Mesenchymal stem cell (in vitro differentiated cells and primary cell): ENCODE measurements at regions not wholly inside any gene's neighbourhood (a gene's known extent, or its start where the extent isn't known, plus 50 kb on each side); places are given as distances from the start of the nearest gene placed in this dataset.

ENCODE experiments used
- DNase-seq: peaks from one replicate; pipeline ENCODE4 v3.0.0-alpha.2; 2013
- H2AFZ ChIP-seq: one replicate; pipeline ENCODE4 v1.6.1; 2013; ENCODE audit warnings: low read depth, mild to moderate bottlenecking, control low read depth, inconsistent platforms, low read length, moderate library complexity
- H2AK5ac ChIP-seq: 2 replicates; pipeline ENCODE4 v1.6.1; 2013; ENCODE audit warnings: low read length, moderate library complexity, mild to moderate bottlenecking, inconsistent platforms; ENCODE audit not compliant: severe bottlenecking
- H2BK120ac ChIP-seq: one replicate; pipeline ENCODE4 v1.6.1; 2013; ENCODE audit warnings: low read depth, mild to moderate bottlenecking, inconsistent platforms, low read length, moderate library complexity
- H2BK12ac ChIP-seq, 2 experiments: one replicate each; pipeline ENCODE4 v1.6.1; 2013; ENCODE audit warnings: inconsistent platforms in 2 of 2, low read length in 2 of 2, mild to moderate bottlenecking in 2 of 2, moderate library complexity in 2 of 2, control low read depth in 1 of 2
- H2BK15ac ChIP-seq: one replicate; pipeline ENCODE4 v1.6.1; 2013; ENCODE audit warnings: mild to moderate bottlenecking, low read depth, inconsistent platforms; ENCODE audit not compliant: poor library complexity, severe bottlenecking
- H2BK5ac ChIP-seq: 2 replicates; pipeline ENCODE4 v1.6.1; 2013; ENCODE audit warnings: low read depth, mild to moderate bottlenecking, low read length, control low read depth, inconsistent platforms; ENCODE audit not compliant: poor library complexity, severe bottlenecking
- H3K14ac ChIP-seq, 2 experiments: one replicate each; pipeline ENCODE4 v1.6.1; 2013; ENCODE audit warnings: inconsistent platforms in 2 of 2, low read length in 2 of 2, control low read depth in 1 of 2, mild to moderate bottlenecking in 1 of 2, moderate library complexity in 1 of 2
- H3K18ac ChIP-seq, 2 experiments: one replicate each; pipeline ENCODE4 v1.6.1; 2013; ENCODE audit warnings: inconsistent platforms in 2 of 2, low read length in 2 of 2, control low read depth in 1 of 2, low read depth in 1 of 2, mild to moderate bottlenecking in 1 of 2
- H3K23ac ChIP-seq, 2 experiments: one replicate each; pipeline ENCODE4 v1.6.1; 2013; ENCODE audit warnings: inconsistent platforms in 2 of 2, low read length in 2 of 2, mild to moderate bottlenecking in 2 of 2, moderate library complexity in 2 of 2, control low read depth in 1 of 2
- H3K27ac ChIP-seq: 2 replicates; pipeline ENCODE4 v1.5.1; 2013; ENCODE audit warnings: mild to moderate bottlenecking, moderate library complexity, low read length, control low read depth, inconsistent platforms; ENCODE audit not compliant: poor library complexity, severe bottlenecking
- H3K27me3 ChIP-seq, 2 experiments: 2 replicates each; pipeline versions ENCODE4 v1.6.1 to v1.7.0; 2013; ENCODE audit warnings: low read length in 2 of 2, mild to moderate bottlenecking in 2 of 2, moderate library complexity in 2 of 2, control low read depth in 1 of 2, inconsistent platforms in 1 of 2; ENCODE audit not compliant: control insufficient read depth in 1 of 2, insufficient read depth in 1 of 2
- H3K36me3 ChIP-seq, 2 experiments: 2 replicates each; pipeline versions ENCODE4 v1.6.1 to v1.7.0; 2013; ENCODE audit warnings: low read length in 2 of 2, control low read depth in 1 of 2, inconsistent platforms in 1 of 2, low read depth in 1 of 2, mild to moderate bottlenecking in 1 of 2; ENCODE audit not compliant: insufficient read depth in 2 of 2, control insufficient read depth in 1 of 2
- H3K4ac ChIP-seq, 2 experiments: one replicate each; pipeline ENCODE4 v1.6.1; 2013; ENCODE audit warnings: inconsistent platforms in 2 of 2, low read length in 2 of 2, mild to moderate bottlenecking in 2 of 2, moderate library complexity in 2 of 2, control low read depth in 1 of 2, low read depth in 1 of 2
- H3K4me1 ChIP-seq: 2 replicates; pipeline ENCODE4 v1.6.1; 2013; ENCODE audit warnings: low read depth, low read length, control low read depth; ENCODE audit not compliant: control insufficient read depth, insufficient read depth
- H3K4me2 ChIP-seq: 2 replicates; pipeline ENCODE4 v1.6.1; 2013; ENCODE audit warnings: low read length, mild to moderate bottlenecking, inconsistent platforms; ENCODE audit not compliant: poor library complexity, severe bottlenecking
- H3K4me3 ChIP-seq, 2 experiments: 2 replicates each; pipeline versions ENCODE4 v1.5.1 to v1.7.0; 2013; ENCODE audit warnings: low read length in 2 of 2, mild to moderate bottlenecking in 2 of 2, control low read depth in 1 of 2, low read depth in 1 of 2; ENCODE audit not compliant: insufficient read depth in 1 of 2
- H3K79me1 ChIP-seq: replicated peaks from 2 replicates; pipeline ENCODE4 v1.6.1; 2013; ENCODE audit warnings: mild to moderate bottlenecking, control low read depth, low read length, inconsistent platforms; ENCODE audit not compliant: poor library complexity, severe bottlenecking
- H3K9ac ChIP-seq: 2 replicates; pipeline ENCODE4 v1.7.0; 2013; ENCODE audit warnings: mild to moderate bottlenecking, low read length, moderate library complexity
- H3K9me3 ChIP-seq: 2 replicates; pipeline ENCODE4 v1.7.0; 2013; ENCODE audit warnings: mild to moderate bottlenecking, low read length; ENCODE audit not compliant: control insufficient read depth
- H4K8ac ChIP-seq: one replicate; pipeline ENCODE4 v1.6.1; 2013; ENCODE audit warnings: inconsistent platforms, mild to moderate bottlenecking, low read length, moderate library complexity
- H4K91ac ChIP-seq: one replicate; pipeline ENCODE4 v1.6.1; 2013; ENCODE audit warnings: mild to moderate bottlenecking, low read length, inconsistent platforms
- WGBS: methylation state at CpG from one replicate; pipeline ENCODE4 v1.1.7; 2013; ENCODE audit warnings: mixed read lengths; 5-methylcytosine and 5-hydroxymethylcytosine counted together

GRCh38 chr19:32208060-32208459 lies 137.3 kb upstream of the ZNF507 start:
- H3K14ac ChIP-seq: no peak overlapping the region
- no peak overlapping the region for H2AFZ ChIP-seq
- no peak overlapping the region for H4K91ac ChIP-seq
- H3K9me3 ChIP-seq: peaks cover 22% of the 10 kb centered on the region
- H2BK15ac ChIP-seq: no peak overlapping the region
- H3K4ac ChIP-seq: no peak overlapping the region
- no peak overlapping the region for H2BK5ac ChIP-seq
- no peak overlapping the region for H2BK12ac ChIP-seq
- H3K9ac ChIP-seq: no peak overlapping the region
- H2BK120ac ChIP-seq: no peak overlapping the region
- DNase-seq: no peak
- no peak overlapping the region for H3K18ac ChIP-seq
- H3K23ac ChIP-seq: no peak overlapping the region
- no peaks in the 10 kb centered on the region for H3K4me1 ChIP-seq
- H3K4me3 ChIP-seq: no peak overlapping the region
- no peak overlapping the region for H3K4me2 ChIP-seq
- H2AK5ac ChIP-seq: no peak overlapping the region
- no peaks in the 10 kb centered on the region for H3K36me3 ChIP-seq
- no peak overlapping the region for H4K8ac ChIP-seq
- H3K27me3 ChIP-seq: no peaks in the 10 kb centered on the region
- 33% methylated on average over 1 of the region's 1 CpG for WGBS
- H3K27ac ChIP-seq: no peak overlapping the region
- H3K79me1 ChIP-seq: no peaks in the 10 kb centered on the region

- H3K4me2 ChIP-seq: no peak overlapping the region
- H3K23ac ChIP-seq: no peak overlapping the region
- no peaks in the 10 kb centered on the region for H3K79me1 ChIP-seq
- no peak overlapping the region for H3K14ac ChIP-seq
- H2BK15ac ChIP-seq: no peak overlapping the region
- no peak overlapping the region for H3K9ac ChIP-seq
- no peak overlapping the region for H2BK120ac ChIP-seq
- no peak overlapping the region for H2BK12ac ChIP-seq
- H3K9me3 ChIP-seq: peaks cover 6% of the 10 kb centered on the region
- DNase-seq: no peak
- peaks cover 19 to 36% of the 10 kb centered on the region in 2 experiments for H3K27me3 ChIP-seq
- no peak overlapping the region for H4K8ac ChIP-seq
- H3K27ac ChIP-seq: no peak overlapping the region
- no peaks in the 10 kb centered on the region for H3K36me3 ChIP-seq
- H3K4me1 ChIP-seq: peaks cover 5% of the 10 kb centered on the region
- no peak overlapping the region for H2BK5ac ChIP-seq
- H4K91ac ChIP-seq: no peak overlapping the region
- H3K4ac ChIP-seq: no peak overlapping the region
- H3K4me3 ChIP-seq: no peak overlapping the region
- WGBS: 64% methylated on average over 2 of the region's 3 CpGs
- no peak overlapping the region for H2AK5ac ChIP-seq
- no peak overlapping the region for H3K18ac ChIP-seq
- H2AFZ ChIP-seq: no peak overlapping the region
Observed at GRCh38 chr19:32219392-32219791, 126.0 kb upstream of the ZNF507 start.

DNA sequence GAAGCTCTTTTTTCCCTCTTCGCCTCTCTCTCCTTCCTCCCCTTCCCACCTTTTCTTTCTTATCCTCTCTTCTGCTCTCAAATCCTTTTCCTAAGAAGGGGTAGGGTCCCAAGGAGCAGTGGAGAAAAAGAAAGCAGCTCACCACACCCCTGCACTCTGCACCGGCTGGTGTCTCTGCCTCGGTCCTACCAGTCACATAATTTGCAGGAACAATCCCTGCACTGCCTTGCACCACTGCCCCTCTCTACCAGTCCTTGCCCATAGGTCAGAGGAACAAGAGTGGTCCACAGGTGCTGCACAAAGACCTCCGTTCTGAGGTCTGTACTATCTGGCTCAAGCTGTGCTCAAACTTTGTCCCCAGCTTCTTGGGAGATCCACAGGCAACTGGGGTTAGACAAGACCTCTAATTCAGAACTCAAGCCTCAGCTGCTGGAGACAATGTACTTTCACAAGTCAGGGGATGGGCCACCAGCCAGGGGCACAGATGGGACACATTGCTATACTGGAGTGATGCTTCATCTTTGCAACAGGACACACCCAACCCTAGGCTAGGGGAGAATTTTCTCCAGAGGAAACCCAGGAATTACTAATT lies 125.4 kb upstream of the ZNF507 start:
- no peak overlapping the region for H2BK12ac ChIP-seq
- H2AFZ ChIP-seq: no peak overlapping the region
- H3K4me2 ChIP-seq: no peak overlapping the region
- 80% methylated on average over 3 of the region's 4 CpGs for WGBS
- no peak overlapping the region for H3K18ac ChIP-seq
- H2BK15ac ChIP-seq: no peak overlapping the region
- H3K14ac ChIP-seq: no peak overlapping the region
- H2BK120ac ChIP-seq: no peak overlapping the region
- peaks cover 6% of the 10 kb centered on the region for H3K4me1 ChIP-seq
- no peak for DNase-seq
- H3K9ac ChIP-seq: no peak overlapping the region
- no peak overlapping the region for H2AK5ac ChIP-seq
- peaks cover 1% of the 10 kb centered on the region for H3K9me3 ChIP-seq
- peaks cover 19 to 38% of the 10 kb centered on the region in 2 experiments for H3K27me3 ChIP-seq
- H3K36me3 ChIP-seq: no peaks in the 10 kb centered on the region
- no peak overlapping the region for H2BK5ac ChIP-seq
- H3K27ac ChIP-seq: no peak overlapping the region
- H3K4ac ChIP-seq: no peak overlapping the region
- no peak overlapping the region for H4K91ac ChIP-seq
- no peak overlapping the region for H3K23ac ChIP-seq
- H3K79me1 ChIP-seq: no peaks in the 10 kb centered on the region
- no peak overlapping the region for H4K8ac ChIP-seq
- H3K4me3 ChIP-seq: no peak overlapping the region

GRCh38 chr19:32220951-32221350 lies 124.5 kb upstream of the ZNF507 start:
- peaks cover 19 to 47% of the 10 kb centered on the region in 2 experiments for H3K27me3 ChIP-seq
- no peak overlapping the region for H3K23ac ChIP-seq
- no peak overlapping the region for H3K4me3 ChIP-seq
- no peak overlapping the region for H3K14ac ChIP-seq
- no peak for DNase-seq
- WGBS: 92% methylated on average over 4 of the region's 8 CpGs
- no peak overlapping the region for H3K27ac ChIP-seq
- no peak overlapping the region for H2AFZ ChIP-seq
- no peaks in the 10 kb centered on the region for H3K79me1 ChIP-seq
- peaks cover 6% of the 10 kb centered on the region for H3K4me1 ChIP-seq
- no peak overlapping the region for H2BK15ac ChIP-seq
- H3K4ac ChIP-seq: no peak overlapping the region
- H2BK5ac ChIP-seq: no peak overlapping the region
- H3K36me3 ChIP-seq: no peaks in the 10 kb centered on the region
- H3K9ac ChIP-seq: no peak overlapping the region
- no peak overlapping the region for H3K4me2 ChIP-seq
- no peaks in the 10 kb centered on the region for H3K9me3 ChIP-seq
- H2BK12ac ChIP-seq: no peak overlapping the region
- H2BK120ac ChIP-seq: no peak overlapping the region
- no peak overlapping the region for H4K91ac ChIP-seq
- no peak overlapping the region for H4K8ac ChIP-seq
- H2AK5ac ChIP-seq: no peak overlapping the region
- no peak overlapping the region for H3K18ac ChIP-seq
